ENCODE measurements at regions not wholly inside any gene's neighbourhood (a gene's known extent, or its start where the extent isn't known, plus 50 kb on each side); places are given as distances from the start of the nearest gene placed in this dataset.

DNA sequence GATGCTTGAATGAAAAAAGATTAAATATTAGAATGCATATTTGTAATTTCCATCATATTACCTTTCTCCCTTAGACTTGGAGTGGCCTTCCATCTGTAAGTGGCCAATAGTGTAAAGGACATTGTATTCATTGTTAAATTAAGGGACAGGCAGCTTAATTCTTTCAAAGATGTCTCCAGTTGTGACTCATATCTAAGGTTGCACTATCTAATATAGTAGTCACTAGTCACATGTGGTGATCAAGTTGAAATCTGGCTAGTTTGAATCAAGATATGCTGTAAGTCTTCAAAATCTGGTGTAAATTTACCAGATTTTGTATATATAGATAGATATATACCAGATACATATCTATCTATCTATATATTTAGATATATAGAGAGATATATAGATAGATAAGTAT, 52.4 kb upstream of the AGPS start:
- TF ChIP-seq, protein P1, sequence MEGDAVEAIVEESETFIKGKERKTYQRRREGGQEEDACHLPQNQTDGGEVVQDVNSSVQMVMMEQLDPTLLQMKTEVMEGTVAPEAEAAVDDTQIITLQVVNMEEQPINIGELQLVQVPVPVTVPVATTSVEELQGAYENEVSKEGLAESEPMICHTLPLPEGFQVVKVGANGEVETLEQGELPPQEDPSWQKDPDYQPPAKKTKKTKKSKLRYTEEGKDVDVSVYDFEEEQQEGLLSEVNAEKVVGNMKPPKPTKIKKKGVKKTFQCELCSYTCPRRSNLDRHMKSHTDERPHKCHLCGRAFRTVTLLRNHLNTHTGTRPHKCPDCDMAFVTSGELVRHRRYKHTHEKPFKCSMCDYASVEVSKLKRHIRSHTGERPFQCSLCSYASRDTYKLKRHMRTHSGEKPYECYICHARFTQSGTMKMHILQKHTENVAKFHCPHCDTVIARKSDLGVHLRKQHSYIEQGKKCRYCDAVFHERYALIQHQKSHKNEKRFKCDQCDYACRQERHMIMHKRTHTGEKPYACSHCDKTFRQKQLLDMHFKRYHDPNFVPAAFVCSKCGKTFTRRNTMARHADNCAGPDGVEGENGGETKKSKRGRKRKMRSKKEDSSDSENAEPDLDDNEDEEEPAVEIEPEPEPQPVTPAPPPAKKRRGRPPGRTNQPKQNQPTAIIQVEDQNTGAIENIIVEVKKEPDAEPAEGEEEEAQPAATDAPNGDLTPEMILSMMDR (IDR thresholded peaks at IDR 0.05), result no peak
- TF ChIP-seq POLR2A (IDR thresholded peaks at IDR 0.05), result no peak
- TF ChIP-seq POLR2AphosphoS5 (IDR thresholded peaks at IDR 0.05; ENCODE audit: insufficient read depth in 1 of 2, low read depth in 1 of 2), result no peak

All from vagina (tissue), 2 donors.